ENCODE measurements at regions not wholly inside any gene's neighbourhood (a gene's known extent, or its start where the extent isn't known, plus 50 kb on each side); places are given as distances from the start of the nearest gene placed in this dataset.

GRCh38 chr20:17832236-17832915 is 132.6 kb downstream of the BANF2 start:
- TF ChIP-seq, protein P1, sequence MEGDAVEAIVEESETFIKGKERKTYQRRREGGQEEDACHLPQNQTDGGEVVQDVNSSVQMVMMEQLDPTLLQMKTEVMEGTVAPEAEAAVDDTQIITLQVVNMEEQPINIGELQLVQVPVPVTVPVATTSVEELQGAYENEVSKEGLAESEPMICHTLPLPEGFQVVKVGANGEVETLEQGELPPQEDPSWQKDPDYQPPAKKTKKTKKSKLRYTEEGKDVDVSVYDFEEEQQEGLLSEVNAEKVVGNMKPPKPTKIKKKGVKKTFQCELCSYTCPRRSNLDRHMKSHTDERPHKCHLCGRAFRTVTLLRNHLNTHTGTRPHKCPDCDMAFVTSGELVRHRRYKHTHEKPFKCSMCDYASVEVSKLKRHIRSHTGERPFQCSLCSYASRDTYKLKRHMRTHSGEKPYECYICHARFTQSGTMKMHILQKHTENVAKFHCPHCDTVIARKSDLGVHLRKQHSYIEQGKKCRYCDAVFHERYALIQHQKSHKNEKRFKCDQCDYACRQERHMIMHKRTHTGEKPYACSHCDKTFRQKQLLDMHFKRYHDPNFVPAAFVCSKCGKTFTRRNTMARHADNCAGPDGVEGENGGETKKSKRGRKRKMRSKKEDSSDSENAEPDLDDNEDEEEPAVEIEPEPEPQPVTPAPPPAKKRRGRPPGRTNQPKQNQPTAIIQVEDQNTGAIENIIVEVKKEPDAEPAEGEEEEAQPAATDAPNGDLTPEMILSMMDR (IDR thresholded peaks at IDR 0.05; ENCODE audit: insufficient read depth, low read length, poor library complexity, severe bottlenecking) = no peak
- DNase-seq (ENCODE audit: low read depth) = no peak
- no peaks in the 10 kb centered on the region for H3K27me3 ChIP-seq (ENCODE audit: control insufficient read depth, insufficient read depth, low read length)
- H3K36me3 ChIP-seq (ENCODE audit: control insufficient read depth, insufficient read depth, low read length) = no peaks in the 10 kb centered on the region
- no peak overlapping the region for H3K4me3 ChIP-seq (ENCODE audit: low read depth, low read length)

DNA sequence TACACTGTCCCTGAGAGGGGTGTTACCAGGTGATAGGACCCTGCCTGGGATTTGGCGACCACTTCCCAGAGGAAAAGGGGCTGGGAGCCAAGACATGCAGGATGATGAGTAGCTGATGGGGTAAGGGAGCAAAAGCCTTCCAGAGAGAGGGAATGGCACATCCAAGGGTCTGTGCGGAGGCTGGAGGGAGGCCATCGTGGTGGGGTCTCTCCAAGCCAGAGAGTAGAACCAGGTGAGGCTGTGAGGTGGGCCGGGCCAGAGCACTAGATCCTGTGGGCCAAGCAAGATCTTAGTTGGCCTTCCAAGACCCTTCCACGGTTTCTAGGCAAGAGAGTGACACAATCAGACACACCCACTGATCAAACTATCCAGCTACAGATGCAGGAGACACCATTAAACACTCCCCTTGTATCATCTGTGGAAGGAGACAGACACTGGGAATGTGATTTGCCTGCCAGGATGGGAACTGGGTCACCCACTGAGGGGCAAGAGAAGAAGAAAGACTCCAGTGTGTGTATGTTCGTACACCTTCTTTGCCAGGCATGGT is 128.9 kb downstream of the BANF2 start:
- no peak for DNase-seq (ENCODE audit: low read depth)
- Histone ChIP-seq H3K27me3 (ENCODE audit: control insufficient read depth, insufficient read depth, low read length) (no peaks in the 10 kb centered on the region), H3K36me3 (ENCODE audit: control insufficient read depth, insufficient read depth, low read length) (no peaks in the 10 kb centered on the region), H3K4me3 (ENCODE audit: low read depth, low read length) (no peak overlapping the region)
- TF ChIP-seq, protein P1 (IDR thresholded peaks at IDR 0.05; ENCODE audit: insufficient read depth, low read length, poor library complexity, severe bottlenecking) = no peak

GRCh38 chr20:17827759-17828559 is 128.2 kb downstream of the BANF2 start:
- Histone ChIP-seq H3K36me3 (ENCODE audit: control insufficient read depth, insufficient read depth, low read length) (no peaks in the 10 kb centered on the region), H3K4me3 (ENCODE audit: low read depth, low read length) (no peak overlapping the region), H3K27me3 (ENCODE audit: control insufficient read depth, insufficient read depth, low read length) (no peaks in the 10 kb centered on the region)
- TF ChIP-seq, protein P1 (IDR thresholded peaks at IDR 0.05; ENCODE audit: insufficient read depth, low read length, poor library complexity, severe bottlenecking) = no peak
- DNase-seq (ENCODE audit: low read depth) = no peak

DNA sequence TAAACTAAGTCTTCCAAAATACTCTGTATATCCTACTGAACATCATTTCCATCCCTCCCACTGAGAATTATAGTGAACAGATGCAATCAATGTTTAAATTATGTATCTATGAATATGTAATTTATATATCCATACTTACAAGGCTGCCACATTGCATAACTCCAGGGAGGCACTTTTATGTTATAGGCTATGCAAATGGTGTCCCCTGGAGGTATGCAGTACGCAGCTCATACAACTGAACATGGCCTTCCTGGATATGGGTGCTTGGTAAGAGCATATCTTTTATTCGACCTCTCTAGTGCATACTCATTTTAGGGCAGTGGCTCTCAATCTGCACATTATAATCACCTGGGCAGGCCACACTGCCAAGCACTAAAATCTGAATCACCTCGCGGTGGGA is 127.3 kb downstream of the BANF2 start:
- DNase-seq (ENCODE audit: low read depth) = no peak
- no peaks in the 10 kb centered on the region for H3K36me3 ChIP-seq (ENCODE audit: control insufficient read depth, insufficient read depth, low read length)
- H3K4me3 ChIP-seq (ENCODE audit: low read depth, low read length) = no peak overlapping the region
- TF ChIP-seq, protein P1 (IDR thresholded peaks at IDR 0.05; ENCODE audit: insufficient read depth, low read length, poor library complexity, severe bottlenecking) = no peak
- H3K27me3 ChIP-seq (ENCODE audit: control insufficient read depth, insufficient read depth, low read length) = no peaks in the 10 kb centered on the region

- Histone ChIP-seq H3K27me3 (ENCODE audit: control insufficient read depth, insufficient read depth, low read length) (no peaks in the 10 kb centered on the region), H3K4me3 (ENCODE audit: low read depth, low read length) (no peak overlapping the region), H3K36me3 (ENCODE audit: control insufficient read depth, insufficient read depth, low read length) (no peaks in the 10 kb centered on the region)
- TF ChIP-seq, protein P1 (IDR thresholded peaks at IDR 0.05; ENCODE audit: insufficient read depth, low read length, poor library complexity, severe bottlenecking) = no peak
- no peak for DNase-seq (ENCODE audit: low read depth)
Observed at GRCh38 chr20:17825960-17826843, 126.4 kb downstream of the BANF2 start.

Measured in kidney epithelial cell (primary cell).